ENCODE measurements at regions not wholly inside any gene's neighbourhood (a gene's known extent, or its start where the extent isn't known, plus 50 kb on each side); places are given as distances from the start of the nearest gene placed in this dataset.
"Not testable (repeated sequence)": the region's sequence is repeated elsewhere in the genome, so short reads cannot be mapped to it uniquely, and the experiment has no call there.

- Histone ChIP-seq H3K4me1 (no peaks in the 10 kb centered on the region), H3K4me3 (no peak overlapping the region), H3K9me3 (replicated peaks) (no peaks in the 10 kb centered on the region), H3K27me3 (no peaks in the 10 kb centered on the region), H3K36me3 (no peaks in the 10 kb centered on the region), H3K27ac (no peak overlapping the region)
- DNase-seq: no peak
Observed at GRCh38 chr2:107146181-107146580, 260.2 kb upstream of the ST6GAL2 start.

DNA sequence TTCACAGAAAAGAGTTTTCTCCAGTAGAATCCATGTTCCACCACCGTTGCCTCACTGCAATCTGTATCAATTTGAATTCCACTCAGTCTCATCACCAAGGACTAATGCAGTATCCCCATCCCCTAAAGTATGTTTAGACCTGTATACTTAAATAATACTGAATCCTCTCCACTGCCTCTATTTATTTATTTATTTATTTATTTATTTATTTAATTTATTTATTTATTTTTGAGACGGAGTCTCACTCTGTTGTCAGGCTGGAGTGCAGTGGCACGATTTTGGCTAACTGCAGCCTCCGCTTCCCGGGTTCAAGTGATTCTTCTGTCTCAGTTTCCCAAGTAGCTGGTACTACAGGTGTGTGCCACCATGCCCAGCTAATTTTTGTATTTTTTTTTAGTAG, 260.7 kb upstream of the ST6GAL2 start:
- not testable (repeated sequence) for H3K36me3 ChIP-seq; H3K4me3 ChIP-seq; H3K4me1 ChIP-seq; H3K9me3 ChIP-seq (replicated peaks); DNase-seq; H3K27me3 ChIP-seq; H3K27ac ChIP-seq

- no peak for DNase-seq
- H3K4me3 ChIP-seq: no peak overlapping the region
- no peak overlapping the region for H3K27ac ChIP-seq
- no peaks in the 10 kb centered on the region for H3K9me3 ChIP-seq (replicated peaks)
- H3K4me1 ChIP-seq: no peaks in the 10 kb centered on the region
- no peaks in the 10 kb centered on the region for H3K27me3 ChIP-seq
- H3K36me3 ChIP-seq: no peaks in the 10 kb centered on the region
Observed at GRCh38 chr2:107148055-107148454, 262.1 kb upstream of the ST6GAL2 start.

- Histone ChIP-seq H3K27me3 (no peaks in the 10 kb centered on the region), H3K27ac (no peak overlapping the region), H3K4me1 (no peaks in the 10 kb centered on the region), H3K4me3 (no peak overlapping the region), H3K9me3 (replicated peaks) (no peaks in the 10 kb centered on the region), H3K36me3 (no peaks in the 10 kb centered on the region)
- DNase-seq: no peak
Observed at GRCh38 chr2:107148496-107148895, 262.5 kb upstream of the ST6GAL2 start.

DNA sequence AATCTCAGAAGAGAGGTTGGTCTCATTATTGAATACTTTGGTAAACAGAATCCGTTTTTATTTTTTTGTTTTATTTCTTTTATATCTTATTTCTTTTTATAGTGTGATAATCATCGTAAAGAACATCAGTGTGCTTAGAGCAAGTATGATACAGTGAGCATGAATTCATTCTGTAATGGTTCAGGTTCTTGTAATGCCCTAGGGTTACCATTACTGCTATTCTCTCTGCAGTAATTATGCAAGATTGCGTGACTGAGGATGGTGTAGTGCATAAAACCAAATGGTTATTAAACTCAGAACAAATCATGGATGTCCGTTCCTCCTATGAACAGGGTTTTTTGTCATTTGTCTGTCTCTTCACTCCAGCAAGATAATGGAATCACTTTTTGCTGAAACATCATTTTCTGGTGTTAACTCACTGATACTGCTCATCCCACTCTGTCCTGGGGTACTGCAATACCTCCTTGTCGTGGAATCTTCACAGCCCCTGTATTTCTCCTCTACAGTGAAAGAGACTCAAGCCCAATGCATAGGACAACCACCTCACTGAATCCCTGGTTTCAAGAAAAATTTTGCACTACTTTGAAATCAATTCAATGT, 274.8 kb upstream of the ST6GAL2 start:
- H3K36me3 ChIP-seq: no peaks in the 10 kb centered on the region
- no peak for DNase-seq
- H3K4me1 ChIP-seq: no peaks in the 10 kb centered on the region
- H3K4me3 ChIP-seq: no peak overlapping the region
- H3K27ac ChIP-seq: no peak overlapping the region
- no peaks in the 10 kb centered on the region for H3K9me3 ChIP-seq (replicated peaks)
- no peaks in the 10 kb centered on the region for H3K27me3 ChIP-seq

DNA sequence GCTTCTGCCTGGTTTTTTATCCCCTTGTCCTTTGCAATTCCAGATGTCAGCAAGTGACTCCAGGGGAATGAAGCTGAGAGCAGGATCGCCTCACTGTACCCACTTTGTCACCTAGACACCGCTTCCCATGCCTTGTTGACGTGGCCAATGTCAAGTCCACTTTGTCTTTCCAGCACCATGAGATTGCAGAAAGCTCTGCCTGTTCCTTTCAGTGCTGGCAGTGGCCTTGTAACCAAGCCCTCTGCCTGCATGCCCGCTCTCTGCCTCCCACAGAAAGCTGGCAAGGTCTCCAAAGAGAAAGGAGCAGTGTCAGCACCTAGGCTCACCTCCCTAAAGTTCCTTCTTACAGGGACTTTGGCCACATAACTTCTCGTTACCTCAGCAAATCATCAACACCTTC, 282.2 kb upstream of the ST6GAL2 start:
- Histone ChIP-seq H3K9me3 (replicated peaks) (no peaks in the 10 kb centered on the region), H3K27me3 (no peaks in the 10 kb centered on the region), H3K27ac (no peak overlapping the region)

DNA sequence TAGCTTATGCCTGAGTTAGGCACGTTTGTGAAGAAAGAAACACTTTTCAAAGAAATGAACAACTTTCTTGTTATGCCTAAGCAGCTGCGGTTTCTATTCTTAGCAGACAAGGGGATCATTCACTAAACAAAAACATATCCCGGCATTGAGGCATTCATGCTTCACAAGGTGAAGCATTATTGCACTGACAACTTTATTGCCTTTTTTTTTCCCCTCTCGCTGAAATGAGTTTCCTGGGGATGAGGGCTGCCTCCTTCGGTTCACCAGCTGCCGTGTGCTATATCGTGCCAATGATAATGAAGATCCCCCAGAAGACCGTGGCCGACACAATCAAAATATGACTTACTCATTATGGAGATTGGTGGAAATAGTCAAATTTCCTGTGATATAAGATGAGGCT, 288.2 kb upstream of the ST6GAL2 start:
- H3K4me3 ChIP-seq: peak overlapping the region; percentile 45
- no peaks in the 10 kb centered on the region for H3K27me3 ChIP-seq
- no peaks in the 10 kb centered on the region for H3K36me3 ChIP-seq
- peak; percentile 22 to 60 for DNase-seq
- peak overlapping the region; percentile 47 for H3K27ac ChIP-seq
- H3K4me1 ChIP-seq: peaks cover 11% of the 10 kb centered on the region
- H3K9me3 ChIP-seq (replicated peaks): no peaks in the 10 kb centered on the region

More for the DNA sequence above, 282.2 kb upstream of the ST6GAL2 start:
- Histone ChIP-seq H3K36me3 (no peaks in the 10 kb centered on the region), H3K4me3 (no peak overlapping the region), H3K4me1 (peaks cover 2% of the 10 kb centered on the region; the same call in 1 of the 2 replicates)
- DNase-seq: no peak

DNA sequence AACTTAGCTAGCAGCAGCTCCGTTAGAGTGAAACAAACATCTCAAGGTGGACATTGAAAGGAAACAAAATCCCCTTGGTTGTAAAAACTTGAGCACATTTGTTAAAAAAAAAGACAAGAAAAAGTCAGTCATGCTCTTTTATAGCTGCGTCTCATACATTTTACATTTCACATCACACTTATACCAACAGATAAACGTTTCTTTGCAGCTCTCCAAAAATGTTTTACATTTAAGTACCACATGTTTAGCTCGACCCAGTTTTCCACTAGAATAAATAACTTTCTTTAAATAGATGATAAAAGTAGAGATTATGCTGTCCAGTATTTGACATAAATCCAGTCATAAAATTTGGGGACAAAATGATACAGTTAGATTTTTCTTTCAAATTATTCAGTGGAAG, 297.0 kb upstream of the ST6GAL2 start:
- no peaks in the 10 kb centered on the region for H3K36me3 ChIP-seq
- no peaks in the 10 kb centered on the region for H3K4me1 ChIP-seq
- no peak for DNase-seq
- H3K9me3 ChIP-seq (replicated peaks): no peaks in the 10 kb centered on the region
- 0 out of 2 replicates have a peak, but pooled peaks cover 3% of the 10 kb centered on the region for H3K27me3 ChIP-seq
- no peak overlapping the region for H3K27ac ChIP-seq
- H3K4me3 ChIP-seq: no peak overlapping the region

DNA sequence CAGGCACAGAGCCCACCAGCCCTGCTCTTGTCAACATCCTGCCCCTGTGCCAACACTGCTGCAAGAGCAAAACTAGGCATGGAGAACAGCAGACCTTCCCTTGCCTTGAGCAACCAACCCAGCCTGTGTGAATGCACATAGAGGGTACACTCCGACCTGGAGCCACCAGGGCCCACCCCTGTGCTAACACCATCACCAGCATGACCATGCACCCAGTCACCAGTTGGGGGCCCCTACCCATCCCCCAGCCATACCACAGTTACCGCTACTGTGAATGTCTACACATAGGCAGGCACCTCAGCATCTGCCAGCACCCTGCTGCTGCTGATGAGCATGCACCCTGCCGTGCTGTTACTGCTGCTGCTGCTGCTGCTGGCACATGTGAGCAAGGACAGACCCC, 301.9 kb upstream of the ST6GAL2 start:
- no peak for DNase-seq
- H3K27me3 ChIP-seq: no peaks in the 10 kb centered on the region
- H3K36me3 ChIP-seq: no peaks in the 10 kb centered on the region
- no peaks in the 10 kb centered on the region; the same call in 1 of the 2 replicates for H3K9me3 ChIP-seq (replicated peaks)
- H3K4me3 ChIP-seq: no peak overlapping the region
- H3K27ac ChIP-seq: no peak overlapping the region
- no peaks in the 10 kb centered on the region for H3K4me1 ChIP-seq

DNA sequence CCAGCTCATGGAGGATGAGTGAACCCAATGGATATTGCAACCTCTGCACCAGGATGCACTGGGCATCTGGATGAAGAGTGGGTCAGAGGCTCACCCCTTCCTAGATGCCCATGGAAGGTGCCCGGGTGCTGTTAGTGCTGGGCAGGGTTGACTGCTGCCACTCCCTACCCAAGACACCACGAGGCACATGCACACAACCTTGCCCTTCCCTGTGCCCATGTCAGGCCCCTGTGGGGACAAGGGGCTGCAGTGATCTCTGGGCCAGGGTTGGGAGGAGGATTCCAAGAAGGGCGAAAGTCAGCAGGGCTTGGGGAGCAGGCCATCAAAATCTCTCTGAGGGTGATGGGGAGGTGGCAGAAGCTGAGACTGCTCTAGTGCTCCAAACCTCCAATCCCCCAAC, 309.7 kb upstream of the ST6GAL2 start:
- Histone ChIP-seq H3K27ac (no peak overlapping the region), H3K4me3 (no peak overlapping the region), H3K9me3 (replicated peaks) (no peaks in the 10 kb centered on the region), H3K4me1 (peaks cover 21% of the 10 kb centered on the region), H3K27me3 (no peaks in the 10 kb centered on the region), H3K36me3 (no peaks in the 10 kb centered on the region)
- no peak for DNase-seq

DNA sequence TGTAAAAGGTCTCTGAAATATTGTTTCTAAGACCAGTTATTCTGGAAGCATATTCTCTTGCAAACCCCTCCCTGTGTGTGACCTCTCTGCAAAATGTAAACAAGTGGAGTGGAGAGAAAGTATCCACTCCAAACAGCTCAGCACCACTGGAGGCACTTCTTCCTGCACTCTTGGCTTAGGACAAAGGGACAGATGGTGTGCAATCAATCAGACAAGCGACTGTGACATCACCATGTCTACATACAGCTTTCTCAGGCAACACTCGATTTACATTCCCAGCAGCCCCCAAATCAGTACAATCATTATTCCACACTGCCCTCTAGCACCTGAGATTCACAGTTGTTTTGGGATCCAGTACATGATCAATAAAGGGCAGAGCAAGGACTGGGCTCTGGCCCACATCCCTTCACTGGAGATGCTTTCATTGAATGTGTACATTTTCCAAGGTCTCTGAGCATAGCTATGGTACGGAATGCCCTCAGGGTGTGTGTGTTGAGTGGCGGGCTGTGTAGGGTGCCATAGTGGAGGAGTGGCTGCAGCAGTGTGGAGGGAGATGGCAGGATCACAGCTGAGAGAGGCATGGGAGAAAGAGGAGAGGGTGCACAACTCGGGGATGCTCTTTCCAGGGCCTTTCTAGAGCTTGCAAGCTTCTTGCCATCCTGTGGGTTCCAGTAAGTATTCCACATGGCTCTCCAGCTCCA, 311.8 kb upstream of the ST6GAL2 start:
- H3K4me3 ChIP-seq: no peak overlapping the region
- H3K36me3 ChIP-seq: no peaks in the 10 kb centered on the region
- peak; percentile 59 to 79 for DNase-seq
- H3K27ac ChIP-seq: peak overlapping the region; percentile 37
- H3K4me1 ChIP-seq: peaks cover 21% of the 10 kb centered on the region
- H3K9me3 ChIP-seq (replicated peaks): no peaks in the 10 kb centered on the region
- H3K27me3 ChIP-seq: no peaks in the 10 kb centered on the region

- Histone ChIP-seq H3K36me3 (no peaks in the 10 kb centered on the region), H3K4me3 (no peak overlapping the region), H3K4me1 (peaks cover 9% of the 10 kb centered on the region), H3K27ac (no peak overlapping the region), H3K9me3 (replicated peaks) (no peaks in the 10 kb centered on the region), H3K27me3 (no peaks in the 10 kb centered on the region)
- DNase-seq: no peak
Observed at GRCh38 chr2:107202962-107203591, 317.1 kb upstream of the ST6GAL2 start.

- Histone ChIP-seq H3K27me3 (no peaks in the 10 kb centered on the region), H3K27ac (no peak overlapping the region), H3K4me1 (no peaks in the 10 kb centered on the region), H3K36me3 (no peaks in the 10 kb centered on the region), H3K9me3 (replicated peaks) (no peaks in the 10 kb centered on the region; the same call in 1 of the 2 replicates), H3K4me3 (no peak overlapping the region)
- DNase-seq: no peak
Observed at GRCh38 chr2:107215401-107216350, 329.7 kb upstream of the ST6GAL2 start.

- Histone ChIP-seq H3K4me1 (no peaks in the 10 kb centered on the region), H3K9me3 (replicated peaks) (no peaks in the 10 kb centered on the region), H3K4me3 (no peak overlapping the region), H3K27ac (no peak overlapping the region), H3K36me3 (no peaks in the 10 kb centered on the region), H3K27me3 (no peaks in the 10 kb centered on the region)
- DNase-seq: no peak
Observed at GRCh38 chr2:107218208-107218607, 332.2 kb upstream of the ST6GAL2 start.

DNA sequence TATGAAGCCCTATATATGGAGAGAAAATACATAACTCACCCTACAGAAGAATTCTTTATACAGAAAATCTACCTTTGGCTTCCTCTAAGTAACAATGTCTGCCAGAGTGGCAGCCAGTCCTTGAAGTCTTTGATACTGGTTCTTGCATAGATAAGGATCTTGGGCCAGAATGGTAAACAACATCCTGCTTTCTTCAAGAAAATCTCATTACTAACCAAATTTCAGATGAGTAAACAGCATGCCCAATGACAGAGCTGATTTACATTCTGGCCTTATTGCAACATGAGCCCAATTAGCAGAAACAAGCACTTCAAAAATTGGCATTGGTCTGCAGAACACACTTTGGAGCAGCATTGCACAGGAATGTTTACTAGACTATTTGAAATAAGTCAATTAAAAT, 336.5 kb upstream of the ST6GAL2 start:
- H3K36me3 ChIP-seq: no peaks in the 10 kb centered on the region
- no peak for DNase-seq
- no peaks in the 10 kb centered on the region for H3K4me1 ChIP-seq
- no peaks in the 10 kb centered on the region for H3K9me3 ChIP-seq (replicated peaks)
- H3K27ac ChIP-seq: no peak overlapping the region
- H3K27me3 ChIP-seq: no peaks in the 10 kb centered on the region
- H3K4me3 ChIP-seq: no peak overlapping the region
